ENCODE measurements at regions not wholly inside any gene's neighbourhood (a gene's known extent, or its start where the extent isn't known, plus 50 kb on each side); places are given as distances from the start of the nearest gene placed in this dataset.

DNA sequence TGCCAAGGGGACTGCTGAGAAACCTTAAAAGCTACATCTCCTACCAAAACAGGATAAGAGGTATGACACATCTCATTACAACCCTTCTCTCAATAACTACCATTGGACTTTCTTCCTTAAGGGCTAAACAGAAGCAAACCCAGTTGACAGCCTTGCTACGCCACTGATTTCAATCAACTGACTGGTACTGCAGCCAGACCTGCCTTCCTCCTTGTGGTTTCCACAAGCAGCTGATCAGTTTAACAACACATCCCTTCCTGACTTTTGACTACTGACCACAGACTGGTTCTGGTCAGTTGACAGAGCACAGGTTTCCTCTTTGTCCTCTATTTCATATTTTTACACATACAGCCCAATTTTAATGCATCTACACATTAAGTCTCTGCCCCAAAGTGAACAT, 108.8 kb downstream of the ADAMTS1 start:
- TF ChIP-seq, protein P1, sequence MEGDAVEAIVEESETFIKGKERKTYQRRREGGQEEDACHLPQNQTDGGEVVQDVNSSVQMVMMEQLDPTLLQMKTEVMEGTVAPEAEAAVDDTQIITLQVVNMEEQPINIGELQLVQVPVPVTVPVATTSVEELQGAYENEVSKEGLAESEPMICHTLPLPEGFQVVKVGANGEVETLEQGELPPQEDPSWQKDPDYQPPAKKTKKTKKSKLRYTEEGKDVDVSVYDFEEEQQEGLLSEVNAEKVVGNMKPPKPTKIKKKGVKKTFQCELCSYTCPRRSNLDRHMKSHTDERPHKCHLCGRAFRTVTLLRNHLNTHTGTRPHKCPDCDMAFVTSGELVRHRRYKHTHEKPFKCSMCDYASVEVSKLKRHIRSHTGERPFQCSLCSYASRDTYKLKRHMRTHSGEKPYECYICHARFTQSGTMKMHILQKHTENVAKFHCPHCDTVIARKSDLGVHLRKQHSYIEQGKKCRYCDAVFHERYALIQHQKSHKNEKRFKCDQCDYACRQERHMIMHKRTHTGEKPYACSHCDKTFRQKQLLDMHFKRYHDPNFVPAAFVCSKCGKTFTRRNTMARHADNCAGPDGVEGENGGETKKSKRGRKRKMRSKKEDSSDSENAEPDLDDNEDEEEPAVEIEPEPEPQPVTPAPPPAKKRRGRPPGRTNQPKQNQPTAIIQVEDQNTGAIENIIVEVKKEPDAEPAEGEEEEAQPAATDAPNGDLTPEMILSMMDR (IDR thresholded peaks at IDR 0.05), result no peak
- TF ChIP-seq EZH2 (IDR thresholded peaks at IDR 0.05; ENCODE audit: borderline replicate concordance, insufficient read depth, low read depth, low read length, poor library complexity, severe bottlenecking), result no peak

All from B cell (primary cell).